ENCODE measurements at regions not wholly inside any gene's neighbourhood (a gene's known extent, or its start where the extent isn't known, plus 50 kb on each side); places are given as distances from the start of the nearest gene placed in this dataset.

GRCh38 chr13:54687173-54687572, 1658.6 kb downstream of the OLFM4 start:
- Histone ChIP-seq H3K27ac (ENCODE audit: low read depth, low read length) (no peak overlapping the region), H3K9me3 (ENCODE audit: control insufficient read depth, insufficient read depth, low read length) (peaks cover 16% of the 10 kb centered on the region), H3K4me3 (ENCODE audit: low read depth, low read length) (no peak overlapping the region), H3K27me3 (ENCODE audit: control insufficient read depth, insufficient read depth, low read length) (no peaks in the 10 kb centered on the region)
- no peak for DNase-seq (ENCODE audit: low read depth, low spot score)
- ChIA-PET POLR2A (no interaction called here), CTCF (no interaction called here)
- no peak for TF ChIP-seq CTCF (IDR thresholded peaks at IDR 0.05; ENCODE audit: low read depth, low read length)

- Histone ChIP-seq H3K27ac (ENCODE audit: low read depth, low read length) (no peak overlapping the region), H3K27me3 (ENCODE audit: control insufficient read depth, insufficient read depth, low read length) (no peaks in the 10 kb centered on the region), H3K4me3 (ENCODE audit: low read depth, low read length) (no peak overlapping the region), H3K9me3 (ENCODE audit: control insufficient read depth, insufficient read depth, low read length) (peaks cover 32% of the 10 kb centered on the region)
- no peak for DNase-seq (ENCODE audit: low read depth, low spot score)
- ChIA-PET POLR2A (no interaction called here), CTCF (no interaction called here)
- TF ChIP-seq CTCF (IDR thresholded peaks at IDR 0.05; ENCODE audit: low read depth, low read length): no peak
Measured at GRCh38 chr13:54699831-54700230, 1671.2 kb downstream of the OLFM4 start.

GRCh38 chr13:54705738-54706137, 1677.1 kb downstream of the OLFM4 start:
- no peak for DNase-seq (ENCODE audit: low read depth, low spot score)
- Histone ChIP-seq H3K27me3 (ENCODE audit: control insufficient read depth, insufficient read depth, low read length) (no peaks in the 10 kb centered on the region), H3K27ac (ENCODE audit: low read depth, low read length) (no peak overlapping the region), H3K9me3 (ENCODE audit: control insufficient read depth, insufficient read depth, low read length) (peaks cover 17% of the 10 kb centered on the region; the same call in 1 of the 2 replicates), H3K4me3 (ENCODE audit: low read depth, low read length) (no peak overlapping the region)
- TF ChIP-seq CTCF (IDR thresholded peaks at IDR 0.05; ENCODE audit: low read depth, low read length): no peak
- POLR2A ChIA-PET: no interaction called here
- CTCF ChIA-PET: no interaction called here

- CTCF ChIA-PET: no interaction called here
- no peaks in the 10 kb centered on the region for H3K27me3 ChIP-seq (ENCODE audit: control insufficient read depth, insufficient read depth, low read length)
- no peak for DNase-seq (ENCODE audit: low read depth, low spot score)
- no peak overlapping the region for H3K27ac ChIP-seq (ENCODE audit: low read depth, low read length)
- peaks cover 20% of the 10 kb centered on the region for H3K9me3 ChIP-seq (ENCODE audit: control insufficient read depth, insufficient read depth, low read length)
- no peak overlapping the region for H3K4me3 ChIP-seq (ENCODE audit: low read depth, low read length)
- POLR2A ChIA-PET: no interaction called here
- TF ChIP-seq CTCF (IDR thresholded peaks at IDR 0.05; ENCODE audit: low read depth, low read length): no peak
Measured at GRCh38 chr13:54706336-54706735, 1677.7 kb downstream of the OLFM4 start.

- no peak overlapping the region for H3K27ac ChIP-seq (ENCODE audit: low read depth, low read length)
- no peak for TF ChIP-seq CTCF (IDR thresholded peaks at IDR 0.05; ENCODE audit: low read depth, low read length)
- CTCF ChIA-PET: no interaction called here
- no peaks in the 10 kb centered on the region for H3K27me3 ChIP-seq (ENCODE audit: control insufficient read depth, insufficient read depth, low read length)
- H3K9me3 ChIP-seq (ENCODE audit: control insufficient read depth, insufficient read depth, low read length): peaks cover 15% of the 10 kb centered on the region
- POLR2A ChIA-PET: no interaction called here
- H3K4me3 ChIP-seq (ENCODE audit: low read depth, low read length): no peak overlapping the region
- no peak for DNase-seq (ENCODE audit: low read depth, low spot score)
Measured at GRCh38 chr13:54709546-54709945, 1680.9 kb downstream of the OLFM4 start.

Data from AG04450 (cell line).